HepG2 (cell line): ENCODE measurements at regions not wholly inside any gene's neighbourhood (a gene's known extent, or its start where the extent isn't known, plus 50 kb on each side); places are given as distances from the start of the nearest gene placed in this dataset.
A peak's percentile ranks its signal among the peaks of the same experiment; 100 is the strongest.

Source experiments
- GABPB1 ChIP-seq: IDR thresholded peaks from 2 replicates; pipeline ENCODE4 v1.6.1; 2016; ENCODE audit warnings: mild to moderate bottlenecking, missing genetic modification reagents, moderate library complexity, missing compliant biosample characterization
- GLI4 ChIP-seq: sonication (generic); formaldehyde crosslinking; IDR thresholded peaks from 2 replicates; pipeline ENCODE4 v1.5.1; 2020; ENCODE audit warnings: missing genetic modification reagents, mild to moderate bottlenecking, moderate library complexity, borderline replicate concordance
- IRF2 ChIP-seq: IDR thresholded peaks from 2 replicates; pipeline ENCODE4 v1.6.1; 2018; ENCODE audit warnings: missing genetic modification reagents, missing compliant biosample characterization
- POLR2G ChIP-seq: fragments of 200-400 bp; formaldehyde crosslinking; IDR thresholded peaks from 2 replicates; pipeline ENCODE4 v1.6.1; 2018; ENCODE audit warnings: mild to moderate bottlenecking, low read depth, low read length, moderate library complexity
- RBAK ChIP-seq: sonication (generic); formaldehyde crosslinking; IDR thresholded peaks from 2 replicates; pipeline ENCODE4 v1.5.1; 2020; ENCODE audit warnings: mild to moderate bottlenecking, missing genetic modification reagents
- SAP130 ChIP-seq: IDR thresholded peaks from 2 replicates; pipeline ENCODE4 v1.6.1; 2016; ENCODE audit warnings: low read depth
- SMAD3 ChIP-seq: sonication (generic); formaldehyde crosslinking; IDR thresholded peaks from 2 replicates; pipeline ENCODE4 v1.4.0; 2020; ENCODE audit warnings: missing genetic modification reagents
- U2AF2 ChIP-seq: fragments of 200-400 bp; formaldehyde crosslinking; IDR thresholded peaks from 2 replicates; pipeline ENCODE4 v1.6.1; 2017; ENCODE audit warnings: low read depth, mild to moderate bottlenecking, low read length
- XRCC5 ChIP-seq: fragments of 200-400 bp; formaldehyde crosslinking; optimal IDR thresholded peaks from 2 replicates; pipeline ENCODE3; 2017; ENCODE audit warnings: mild to moderate bottlenecking, low read length
- ZBTB20 ChIP-seq: sonication (generic); formaldehyde crosslinking; IDR thresholded peaks from 2 replicates; pipeline ENCODE4 v1.8.1; 2023; ENCODE audit warnings: missing genetic modification reagents, low read depth, mild to moderate bottlenecking, borderline replicate concordance
- ZKSCAN5 ChIP-seq: sonication (generic); formaldehyde crosslinking; IDR thresholded peaks from 2 replicates; pipeline ENCODE4 v1.5.1; 2020; ENCODE audit warnings: mild to moderate bottlenecking, missing genetic modification reagents
- ZNF20 ChIP-seq: sonication (generic); formaldehyde crosslinking; IDR thresholded peaks from 2 replicates; pipeline ENCODE4 v1.4.0; 2020; ENCODE audit warnings: mild to moderate bottlenecking, moderate library complexity, missing genetic modification reagents
- ZNF556 ChIP-seq: sonication (generic); formaldehyde crosslinking; IDR thresholded peaks from 2 replicates; pipeline ENCODE4 v1.4.0; 2020; ENCODE audit warnings: mild to moderate bottlenecking, missing genetic modification reagents, borderline replicate concordance
- ZNF614 ChIP-seq: IDR thresholded peaks from 2 replicates; pipeline ENCODE4 v1.6.1; 2018; ENCODE audit warnings: missing biosample characterization, missing genetic modification reagents, inconsistent platforms, borderline replicate concordance
- ZNF709 ChIP-seq: sonication (generic); formaldehyde crosslinking; IDR thresholded peaks from 2 replicates; pipeline ENCODE4 v1.5.0; 2020; ENCODE audit warnings: mild to moderate bottlenecking, missing genetic modification reagents
- ZNF749 ChIP-seq: sonication (generic); formaldehyde crosslinking; IDR thresholded peaks from 2 replicates; pipeline ENCODE4 v1.8.0; 2022; ENCODE audit warnings: mild to moderate bottlenecking, missing genetic modification reagents, moderate library complexity, borderline replicate concordance
- TF ChIP-seq, protein P1 (sequence below): sonication (generic); IDR thresholded peaks from 2 replicates; pipeline ENCODE4 v1.6.1; 2016; ENCODE audit warnings: low read depth, borderline replicate concordance
- TF ChIP-seq, protein P2 (sequence below): sonication (generic); formaldehyde crosslinking; IDR thresholded peaks from 2 replicates; pipeline ENCODE4 v1.8.1; 2023; ENCODE audit warnings: missing genetic modification reagents, mild to moderate bottlenecking, borderline replicate concordance
- TF ChIP-seq, protein P3 (sequence below): sonication (generic); formaldehyde crosslinking; IDR thresholded peaks from 2 replicates; pipeline ENCODE4 v1.4.0; 2020; ENCODE audit warnings: missing genetic modification reagents
- TF ChIP-seq, protein P4 (sequence below): sonication (generic); formaldehyde crosslinking; IDR thresholded peaks from 2 replicates; pipeline ENCODE4 v1.5.0; 2020; ENCODE audit warnings: mild to moderate bottlenecking, missing genetic modification reagents

DNA sequence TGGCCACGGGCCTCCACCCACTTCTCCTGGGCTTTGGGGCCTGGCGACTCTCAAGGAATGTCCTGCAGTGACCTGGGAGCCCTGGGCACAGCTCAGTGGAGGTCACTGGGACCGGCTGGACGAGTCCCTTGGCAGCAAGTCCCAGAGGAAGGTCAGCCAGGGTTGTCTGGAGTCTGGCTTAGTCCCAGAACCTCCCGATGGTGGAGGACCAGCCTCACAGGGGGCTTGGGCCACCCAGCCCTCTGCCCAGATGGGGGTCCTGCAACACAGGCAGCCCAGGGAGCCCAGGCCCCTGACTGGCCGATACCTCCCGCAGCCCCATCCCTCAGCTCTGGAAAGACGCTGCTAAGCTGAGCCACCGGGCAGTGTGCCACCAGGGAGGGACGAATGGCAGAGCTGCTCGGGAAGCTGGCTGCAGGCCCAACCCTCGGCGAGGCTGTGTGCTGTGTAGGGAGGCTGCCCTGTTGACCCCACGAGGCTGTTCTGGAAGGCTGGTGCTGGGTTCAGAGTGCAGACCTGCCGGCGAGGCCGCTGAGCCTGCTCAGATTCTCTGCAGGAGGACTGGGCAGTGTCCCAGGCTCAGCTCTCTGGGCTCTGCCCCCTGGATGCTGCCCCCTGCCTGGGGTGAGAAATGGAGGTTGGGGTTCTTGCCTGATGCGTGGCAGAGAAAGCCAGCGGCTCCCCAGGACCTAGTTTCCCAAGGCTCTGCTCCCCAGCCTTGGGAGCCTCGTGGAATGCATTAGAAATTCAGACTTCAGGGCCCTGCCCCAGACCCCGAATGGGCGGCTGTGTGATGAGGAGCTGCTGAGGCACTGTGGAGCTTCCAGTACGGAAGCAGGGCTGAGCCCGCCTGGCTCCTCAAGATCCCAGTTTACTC is 61.7 kb downstream of the ADRA2C start (continued):
- TF ChIP-seq, protein P1, sequence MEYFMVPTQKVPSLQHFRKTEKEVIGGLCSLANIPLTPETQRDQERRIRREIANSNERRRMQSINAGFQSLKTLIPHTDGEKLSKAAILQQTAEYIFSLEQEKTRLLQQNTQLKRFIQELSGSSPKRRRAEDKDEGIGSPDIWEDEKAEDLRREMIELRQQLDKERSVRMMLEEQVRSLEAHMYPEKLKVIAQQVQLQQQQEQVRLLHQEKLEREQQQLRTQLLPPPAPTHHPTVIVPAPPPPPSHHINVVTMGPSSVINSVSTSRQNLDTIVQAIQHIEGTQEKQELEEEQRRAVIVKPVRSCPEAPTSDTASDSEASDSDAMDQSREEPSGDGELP, result 0 out of 2 replicates have a peak, but pooled peaks have one; percentile 59
- TF ChIP-seq IRF2 (CRISPR knock-in tag) (peak; percentile 74), ZNF20 (CRISPR knock-in tag) (no peak), ZNF749 (CRISPR knock-in tag) (peak; percentile 85), ZNF614 (CRISPR knock-in tag) (peak; percentile 76; the same call in 1 of the 2 replicates), SAP130 (CRISPR knock-in tag) (peak; percentile 72; the same call in 1 of the 2 replicates), ZKSCAN5 (CRISPR knock-in tag) (no peak), ZNF709 (CRISPR knock-in tag) (peak; percentile 82; the same call in 1 of the 2 replicates), SMAD3 (CRISPR knock-in tag) (peak; percentile 66; the same call in 1 of the 2 replicates), POLR2G (peak; percentile 81), ZBTB20 (CRISPR knock-in tag) (peak; percentile 55; the same call in 1 of the 2 replicates), RBAK (CRISPR knock-in tag) (no peak), GABPB1 (peak; percentile 74), XRCC5 (peak; percentile 88), U2AF2 (no peak), ZNF556 (CRISPR knock-in tag) (peak; percentile 48; the same call in 1 of the 2 replicates), GLI4 (peak; percentile 73; the same call in 1 of the 2 replicates)
- TF ChIP-seq, protein P2, sequence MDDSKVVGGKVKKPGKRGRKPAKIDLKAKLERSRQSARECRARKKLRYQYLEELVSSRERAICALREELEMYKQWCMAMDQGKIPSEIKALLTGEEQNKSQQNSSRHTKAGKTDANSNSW (CRISPR knock-in tag), result peak; percentile 54; the same call in 1 of the 2 replicates
- TF ChIP-seq, protein P3, sequence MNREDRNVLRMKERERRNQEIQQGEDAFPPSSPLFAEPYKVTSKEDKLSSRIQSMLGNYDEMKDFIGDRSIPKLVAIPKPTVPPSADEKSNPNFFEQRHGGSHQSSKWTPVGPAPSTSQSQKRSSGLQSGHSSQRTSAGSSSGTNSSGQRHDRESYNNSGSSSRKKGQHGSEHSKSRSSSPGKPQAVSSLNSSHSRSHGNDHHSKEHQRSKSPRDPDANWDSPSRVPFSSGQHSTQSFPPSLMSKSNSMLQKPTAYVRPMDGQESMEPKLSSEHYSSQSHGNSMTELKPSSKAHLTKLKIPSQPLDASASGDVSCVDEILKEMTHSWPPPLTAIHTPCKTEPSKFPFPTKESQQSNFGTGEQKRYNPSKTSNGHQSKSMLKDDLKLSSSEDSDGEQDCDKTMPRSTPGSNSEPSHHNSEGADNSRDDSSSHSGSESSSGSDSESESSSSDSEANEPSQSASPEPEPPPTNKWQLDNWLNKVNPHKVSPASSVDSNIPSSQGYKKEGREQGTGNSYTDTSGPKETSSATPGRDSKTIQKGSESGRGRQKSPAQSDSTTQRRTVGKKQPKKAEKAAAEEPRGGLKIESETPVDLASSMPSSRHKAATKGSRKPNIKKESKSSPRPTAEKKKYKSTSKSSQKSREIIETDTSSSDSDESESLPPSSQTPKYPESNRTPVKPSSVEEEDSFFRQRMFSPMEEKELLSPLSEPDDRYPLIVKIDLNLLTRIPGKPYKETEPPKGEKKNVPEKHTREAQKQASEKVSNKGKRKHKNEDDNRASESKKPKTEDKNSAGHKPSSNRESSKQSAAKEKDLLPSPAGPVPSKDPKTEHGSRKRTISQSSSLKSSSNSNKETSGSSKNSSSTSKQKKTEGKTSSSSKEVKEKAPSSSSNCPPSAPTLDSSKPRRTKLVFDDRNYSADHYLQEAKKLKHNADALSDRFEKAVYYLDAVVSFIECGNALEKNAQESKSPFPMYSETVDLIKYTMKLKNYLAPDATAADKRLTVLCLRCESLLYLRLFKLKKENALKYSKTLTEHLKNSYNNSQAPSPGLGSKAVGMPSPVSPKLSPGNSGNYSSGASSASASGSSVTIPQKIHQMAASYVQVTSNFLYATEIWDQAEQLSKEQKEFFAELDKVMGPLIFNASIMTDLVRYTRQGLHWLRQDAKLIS (CRISPR knock-in tag), result no peak
- TF ChIP-seq, protein P4, sequence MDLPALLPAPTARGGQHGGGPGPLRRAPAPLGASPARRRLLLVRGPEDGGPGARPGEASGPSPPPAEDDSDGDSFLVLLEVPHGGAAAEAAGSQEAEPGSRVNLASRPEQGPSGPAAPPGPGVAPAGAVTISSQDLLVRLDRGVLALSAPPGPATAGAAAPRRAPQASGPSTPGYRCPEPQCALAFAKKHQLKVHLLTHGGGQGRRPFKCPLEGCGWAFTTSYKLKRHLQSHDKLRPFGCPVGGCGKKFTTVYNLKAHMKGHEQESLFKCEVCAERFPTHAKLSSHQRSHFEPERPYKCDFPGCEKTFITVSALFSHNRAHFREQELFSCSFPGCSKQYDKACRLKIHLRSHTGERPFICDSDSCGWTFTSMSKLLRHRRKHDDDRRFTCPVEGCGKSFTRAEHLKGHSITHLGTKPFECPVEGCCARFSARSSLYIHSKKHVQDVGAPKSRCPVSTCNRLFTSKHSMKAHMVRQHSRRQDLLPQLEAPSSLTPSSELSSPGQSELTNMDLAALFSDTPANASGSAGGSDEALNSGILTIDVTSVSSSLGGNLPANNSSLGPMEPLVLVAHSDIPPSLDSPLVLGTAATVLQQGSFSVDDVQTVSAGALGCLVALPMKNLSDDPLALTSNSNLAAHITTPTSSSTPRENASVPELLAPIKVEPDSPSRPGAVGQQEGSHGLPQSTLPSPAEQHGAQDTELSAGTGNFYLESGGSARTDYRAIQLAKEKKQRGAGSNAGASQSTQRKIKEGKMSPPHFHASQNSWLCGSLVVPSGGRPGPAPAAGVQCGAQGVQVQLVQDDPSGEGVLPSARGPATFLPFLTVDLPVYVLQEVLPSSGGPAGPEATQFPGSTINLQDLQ, result no peak
